Pancreas (tissue), 10 donors: ENCODE measurements at regions not wholly inside any gene's neighbourhood (a gene's known extent, or its start where the extent isn't known, plus 50 kb on each side); places are given as distances from the start of the nearest gene placed in this dataset.
"Not testable (repeated sequence)": the region's sequence is repeated elsewhere in the genome, so short reads cannot be mapped to it uniquely, and the experiment has no call there.

Source experiments
- ATAC-seq, 4 donors: fragments of 200-7000 bp; cut with Tn5 transposase; one replicate each; pipeline versions ENCODE4 v1.8.0 to v1.9.1; 2020; ENCODE audit warnings: mild to moderate bottlenecking in 4 of 4, moderate library complexity in 4 of 4
- DNase-seq, 6 donors: peaks; one replicate each; pipeline ENCODE4 v3.0.0-alpha.2; 2020
- FAIRE-seq: peaks from 2 replicates; lab custom pipeline; 2012; peaks lifted over from hg19 to GRCh38; lab: Jason Lieb, UNC
- H3K27ac ChIP-seq, 4 donors: fragments of 200-600 bp; sonication (generic); 1 replicate in 3 of 4; 2 replicates in 1 of 4; pipeline versions ENCODE4 v1.5.0 to v1.8.0; 2020
- H3K27me3 ChIP-seq, 4 donors: fragments of 200-600 bp; one replicate each; pipeline ENCODE4 v1.8.0; 2021
- H3K36me3 ChIP-seq, 3 donors: fragments of 200-600 bp; sonication (generic) in 1 of 3; one replicate each; pipeline versions ENCODE4 v1.5.0 to v1.8.0; 2020 to 2021
- H3K4me1 ChIP-seq, 3 donors: fragments of 200-600 bp; one replicate each; pipeline ENCODE4 v1.8.0; 2021
- H3K4me3 ChIP-seq, 4 donors: fragments of 200-600 bp; sonication (generic) in 2 of 4; one replicate each; pipeline versions ENCODE4 v1.5.0 to v1.8.0; 2020 to 2021
- H3K9me3 ChIP-seq, 4 donors: fragments of 200-600 bp; one replicate each; pipeline ENCODE4 v1.8.0; 2021
- WGBS, 2 donors: extraction: QIAGEN DNeasy Blood & Tissue Kit; methylation state at CpG; one replicate each; pipeline ENCODE4 v1.1.7; 2013; 5-methylcytosine and 5-hydroxymethylcytosine counted together
- intact Hi-C, 3 donors: fragments of 100-400 bp; cut with DNase I; formaldehyde crosslinking; loops; one replicate each; pipeline versions ENCODE4 v1.11.1 to v1.14.2; 2022
- TF ChIP-seq, protein P1 (sequence below), 4 donors: fragments of 200-600 bp; sonication (generic) in 3 of 4; IDR thresholded peaks; one replicate each; pipeline versions ENCODE4 v1.5.0 to v1.8.0; 2021; ENCODE audit warnings: antibody characterized with exemption in 4 of 4
- donor health status: healthy with polysubstance abuse.
- donor health status: DM: no; HTN: no; CAD: no; lungs with moderate emphysema.
- donor health status: DM: no; HTN: no; CAD: no.
- donor health status: control.
- donor health status: control.
- donor health status: Bipolar disorder and iron deficiency.
- donor health status: DM: yes; HTN: yes; CAD: no.
- donor health status: DM: no; HTN: no; CAD: no.
- donor health status: DM: no; HTN: no; CAD: no.
- donor health status: DM: yes; HTN: yes; CAD: no.

DNA sequence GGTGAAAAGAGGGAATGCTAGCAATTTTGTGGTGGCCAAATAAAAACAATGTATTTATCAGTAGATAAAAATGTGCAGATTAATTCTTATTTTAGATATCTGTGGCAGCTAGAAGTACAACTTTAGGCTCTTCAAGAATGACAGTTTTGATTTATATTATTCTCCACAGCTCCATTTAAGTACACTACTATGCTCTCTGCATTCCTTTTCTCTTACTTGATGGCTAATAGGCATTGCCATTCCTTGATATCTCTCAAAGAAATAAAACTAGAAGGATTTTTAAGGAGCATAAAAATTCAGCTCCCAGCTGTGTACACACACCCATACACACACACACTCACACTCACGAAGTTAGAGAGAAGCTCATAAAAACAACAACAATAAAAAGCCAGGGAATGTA, 59.4 kb upstream of the H2AZ1 start:
- Histone ChIP-seq H3K36me3 (no peaks in the 10 kb centered on the region), H3K27ac (no peak overlapping the region), H3K9me3 (no peaks in the 10 kb centered on the region), H3K4me3 (no peak overlapping the region), H3K27me3 (no peaks in the 10 kb centered on the region), H3K4me1 (no peaks in the 10 kb centered on the region)
- ATAC-seq (no peak), FAIRE-seq (no peak), DNase-seq (no peak)
- TF ChIP-seq, protein P1, sequence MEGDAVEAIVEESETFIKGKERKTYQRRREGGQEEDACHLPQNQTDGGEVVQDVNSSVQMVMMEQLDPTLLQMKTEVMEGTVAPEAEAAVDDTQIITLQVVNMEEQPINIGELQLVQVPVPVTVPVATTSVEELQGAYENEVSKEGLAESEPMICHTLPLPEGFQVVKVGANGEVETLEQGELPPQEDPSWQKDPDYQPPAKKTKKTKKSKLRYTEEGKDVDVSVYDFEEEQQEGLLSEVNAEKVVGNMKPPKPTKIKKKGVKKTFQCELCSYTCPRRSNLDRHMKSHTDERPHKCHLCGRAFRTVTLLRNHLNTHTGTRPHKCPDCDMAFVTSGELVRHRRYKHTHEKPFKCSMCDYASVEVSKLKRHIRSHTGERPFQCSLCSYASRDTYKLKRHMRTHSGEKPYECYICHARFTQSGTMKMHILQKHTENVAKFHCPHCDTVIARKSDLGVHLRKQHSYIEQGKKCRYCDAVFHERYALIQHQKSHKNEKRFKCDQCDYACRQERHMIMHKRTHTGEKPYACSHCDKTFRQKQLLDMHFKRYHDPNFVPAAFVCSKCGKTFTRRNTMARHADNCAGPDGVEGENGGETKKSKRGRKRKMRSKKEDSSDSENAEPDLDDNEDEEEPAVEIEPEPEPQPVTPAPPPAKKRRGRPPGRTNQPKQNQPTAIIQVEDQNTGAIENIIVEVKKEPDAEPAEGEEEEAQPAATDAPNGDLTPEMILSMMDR (IDR thresholded peaks at IDR 0.05) = no peak
- WGBS, 2 donors = 27 to 38% methylated on average over 1 of the region's 1 CpG
- intact Hi-C loops = no loop called here

DNA sequence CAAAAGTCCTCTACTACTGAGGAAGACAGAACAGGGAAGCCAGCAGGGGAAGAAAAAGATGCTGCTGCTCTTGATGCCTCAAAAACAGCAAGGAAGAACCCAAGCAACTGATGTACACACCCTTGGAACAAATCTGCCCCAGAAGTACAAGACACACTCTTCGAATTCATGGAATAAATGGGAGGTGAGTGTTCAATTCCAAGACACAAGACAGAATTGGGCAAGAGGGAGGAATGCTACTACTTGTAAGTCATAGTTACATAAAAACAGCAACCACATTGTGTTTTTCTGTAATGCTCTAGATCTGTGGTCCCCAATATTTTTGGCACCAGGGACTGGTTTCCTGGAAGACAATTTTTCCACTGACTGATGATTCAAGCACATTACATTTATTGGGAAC, 58.0 kb upstream of the H2AZ1 start:
- TF ChIP-seq, protein P1 (IDR thresholded peaks at IDR 0.05) = no peak
- Histone ChIP-seq H3K9me3 (no peaks in the 10 kb centered on the region), H3K4me1 (no peaks in the 10 kb centered on the region), H3K27ac (no peak overlapping the region), H3K27me3 (no peaks in the 10 kb centered on the region), H3K36me3 (no peaks in the 10 kb centered on the region), H3K4me3 (no peak overlapping the region)
- intact Hi-C loops = no loop called here
- no peak for ATAC-seq
- FAIRE-seq = no peak
- no peak for DNase-seq
- WGBS, 2 donors = 58 to 73% methylated on average over 1 of the region's 1 CpG

DNA sequence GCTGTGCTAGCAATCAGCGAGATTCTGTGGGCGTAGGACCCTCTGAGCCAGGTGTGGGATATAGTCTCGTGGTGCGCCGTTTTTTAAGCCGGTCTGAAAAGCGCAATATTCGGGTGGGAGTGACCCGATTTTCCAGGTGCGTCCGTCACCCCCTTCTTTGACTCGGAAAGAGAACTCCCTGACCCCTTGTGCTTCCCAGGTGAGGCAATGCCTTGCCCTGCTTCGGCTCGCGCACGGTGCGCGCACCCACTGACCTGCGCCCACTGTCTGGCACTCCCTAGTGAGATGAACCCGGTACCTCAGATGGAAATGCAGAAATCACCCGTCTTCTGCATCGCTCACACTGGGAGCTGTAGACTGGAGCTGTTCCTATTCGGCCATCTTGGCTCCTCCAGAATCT, 56.1 kb upstream of the H2AZ1 start:
- DNase-seq, intact Hi-C loops, ATAC-seq, H3K36me3 ChIP-seq, H3K4me3 ChIP-seq, H3K27me3 ChIP-seq, H3K9me3 ChIP-seq, H3K27ac ChIP-seq, H3K4me1 ChIP-seq, FAIRE-seq: not testable (repeated sequence)
- 90 to 91% methylated on average over 3 to 12 of the region's 23 CpGs for WGBS, 2 donors
